ENCODE measurements at regions not wholly inside any gene's neighbourhood (a gene's known extent, or its start where the extent isn't known, plus 50 kb on each side); places are given as distances from the start of the nearest gene placed in this dataset.

GRCh38 chr1:30417001-30417700 lies 306.2 kb downstream of the MATN1 start:
- DNase-seq, result no peak

GRCh38 chr1:30416221-30416820 lies 307.1 kb downstream of the MATN1 start:
- DNase-seq, result no peak

GRCh38 chr1:30415171-30415940 lies 308.0 kb downstream of the MATN1 start:
- DNase-seq, result no peak

- no peak for DNase-seq
These were observed 308.6 kb downstream of the MATN1 start for GRCh38 chr1:30414851-30415165.

GRCh38 chr1:30414086-30414850 lies 309.1 kb downstream of the MATN1 start:
- DNase-seq, result no peak

GRCh38 chr1:30413606-30414005 lies 309.8 kb downstream of the MATN1 start:
- DNase-seq, result no peak

GRCh38 chr1:30413111-30413440 lies 310.3 kb downstream of the MATN1 start:
- no peak for DNase-seq

- no peak for DNase-seq
These were observed 310.9 kb downstream of the MATN1 start for GRCh38 chr1:30412241-30413110.

GRCh38 chr1:30411206-30411605 lies 312.2 kb downstream of the MATN1 start:
- no peak for DNase-seq

GRCh38 chr1:30410153-30410851 lies 313.1 kb downstream of the MATN1 start:
- DNase-seq, result no peak

GRCh38 chr1:30409476-30410152 lies 313.8 kb downstream of the MATN1 start:
- no peak for DNase-seq

GRCh38 chr1:30407865-30408580 lies 315.4 kb downstream of the MATN1 start:
- no peak for DNase-seq

- no peak for DNase-seq
These were observed 316.2 kb downstream of the MATN1 start for GRCh38 chr1:30406996-30407864.

GRCh38 chr1:30405631-30406212 lies 317.7 kb downstream of the MATN1 start:
- no peak for DNase-seq

GRCh38 chr1:30405081-30405480 lies 318.3 kb downstream of the MATN1 start:
- no peak for DNase-seq

- no peak for DNase-seq
These were observed 319.0 kb downstream of the MATN1 start for GRCh38 chr1:30404341-30404740.

- DNase-seq, result no peak
These were observed 319.7 kb downstream of the MATN1 start for GRCh38 chr1:30403726-30404125.

- DNase-seq, result no peak
These were observed 320.2 kb downstream of the MATN1 start for GRCh38 chr1:30403061-30403645.

- DNase-seq, result no peak
These were observed 321.4 kb downstream of the MATN1 start for GRCh38 chr1:30402031-30402430.
